H7 (cell line): ENCODE measurements at regions not wholly inside any gene's neighbourhood (a gene's known extent, or its start where the extent isn't known, plus 50 kb on each side); places are given as distances from the start of the nearest gene placed in this dataset.

Source experiments
- DNase-seq: peaks from one replicate; pipeline ENCODE4 v3.0.0; 2012
- H3K27me3 ChIP-seq: 2 replicates; pipeline ENCODE4 v1.6.0; 2011; ENCODE audit warnings: mild to moderate bottlenecking, low read length; ENCODE audit not compliant: control insufficient read depth, insufficient read depth
- H3K36me3 ChIP-seq: replicated peaks from 2 replicates; pipeline ENCODE4 v1.5.1; 2011; ENCODE audit warnings: low read length; ENCODE audit not compliant: control insufficient read depth, insufficient read depth
- H3K4me3 ChIP-seq: 2 replicates; pipeline ENCODE4 v1.5.1; 2011; ENCODE audit warnings: low read depth, mild to moderate bottlenecking, control low read depth, low read length, moderate library complexity; ENCODE audit not compliant: insufficient read depth

GRCh38 chr9:22286661-22287060 lies 160.0 kb upstream of the DMRTA1 start:
- Histone ChIP-seq H3K27me3 (no peaks in the 10 kb centered on the region), H3K4me3 (no peak overlapping the region), H3K36me3 (no peaks in the 10 kb centered on the region)
- no peak for DNase-seq

GRCh38 chr9:22288661-22289060 lies 158.0 kb upstream of the DMRTA1 start:
- no peaks in the 10 kb centered on the region for H3K36me3 ChIP-seq
- DNase-seq, result no peak
- H3K27me3 ChIP-seq, result no peaks in the 10 kb centered on the region
- no peak overlapping the region for H3K4me3 ChIP-seq

- DNase-seq, result peak; percentile 18
- Histone ChIP-seq H3K27me3 (no peaks in the 10 kb centered on the region), H3K36me3 (no peaks in the 10 kb centered on the region), H3K4me3 (no peak overlapping the region)
These were observed 139.5 kb upstream of the DMRTA1 start for GRCh38 chr9:22307013-22307711.

GRCh38 chr9:22308177-22308576 lies 138.4 kb upstream of the DMRTA1 start:
- Histone ChIP-seq H3K27me3 (no peaks in the 10 kb centered on the region), H3K36me3 (no peaks in the 10 kb centered on the region), H3K4me3 (no peak overlapping the region)
- DNase-seq, result no peak

GRCh38 chr9:22316645-22317044 lies 130.0 kb upstream of the DMRTA1 start:
- Histone ChIP-seq H3K4me3 (no peak overlapping the region), H3K36me3 (no peaks in the 10 kb centered on the region), H3K27me3 (no peaks in the 10 kb centered on the region)
- DNase-seq, result no peak

- no peaks in the 10 kb centered on the region for H3K27me3 ChIP-seq
- H3K4me3 ChIP-seq, result no peak overlapping the region
- DNase-seq, result no peak
- H3K36me3 ChIP-seq, result no peaks in the 10 kb centered on the region
These were observed 115.1 kb upstream of the DMRTA1 start for GRCh38 chr9:22331533-22331932.

- Histone ChIP-seq H3K4me3 (no peak overlapping the region), H3K27me3 (no peaks in the 10 kb centered on the region), H3K36me3 (no peaks in the 10 kb centered on the region)
- DNase-seq, result no peak
These were observed 114.4 kb upstream of the DMRTA1 start for GRCh38 chr9:22332202-22332601.

GRCh38 chr9:22337261-22337660 lies 109.4 kb upstream of the DMRTA1 start:
- no peak for DNase-seq

GRCh38 chr9:22342491-22343217 lies 104.0 kb upstream of the DMRTA1 start:
- H3K36me3 ChIP-seq, result no peaks in the 10 kb centered on the region
- no peaks in the 10 kb centered on the region for H3K27me3 ChIP-seq
- no peak for DNase-seq
- no peak overlapping the region for H3K4me3 ChIP-seq

More at GRCh38 chr9:22337261-22337660, 109.4 kb upstream of the DMRTA1 start:
- H3K36me3 ChIP-seq, result no peaks in the 10 kb centered on the region
- H3K4me3 ChIP-seq, result no peak overlapping the region
- no peaks in the 10 kb centered on the region for H3K27me3 ChIP-seq

GRCh38 chr9:22343218-22343611 lies 103.4 kb upstream of the DMRTA1 start:
- Histone ChIP-seq H3K27me3 (no peaks in the 10 kb centered on the region), H3K4me3 (no peak overlapping the region), H3K36me3 (no peaks in the 10 kb centered on the region)
- no peak for DNase-seq

GRCh38 chr9:22354699-22355384 lies 91.8 kb upstream of the DMRTA1 start:
- Histone ChIP-seq H3K4me3 (no peak overlapping the region), H3K36me3 (no peaks in the 10 kb centered on the region), H3K27me3 (no peaks in the 10 kb centered on the region; the same call in 1 of the 2 replicates)
- no peak for DNase-seq

GRCh38 chr9:22356985-22357384 lies 89.6 kb upstream of the DMRTA1 start:
- no peak for DNase-seq
- no peak overlapping the region for H3K4me3 ChIP-seq

GRCh38 chr9:22363421-22363887 lies 83.2 kb upstream of the DMRTA1 start:
- Histone ChIP-seq H3K36me3 (no peaks in the 10 kb centered on the region), H3K27me3 (no peaks in the 10 kb centered on the region), H3K4me3 (no peak overlapping the region)
- no peak for DNase-seq

More at GRCh38 chr9:22356985-22357384, 89.6 kb upstream of the DMRTA1 start:
- Histone ChIP-seq H3K36me3 (no peaks in the 10 kb centered on the region), H3K27me3 (no peaks in the 10 kb centered on the region; the same call in 1 of the 2 replicates)

GRCh38 chr9:22373636-22374035 lies 73.0 kb upstream of the DMRTA1 start:
- Histone ChIP-seq H3K27me3 (no peaks in the 10 kb centered on the region), H3K36me3 (no peaks in the 10 kb centered on the region), H3K4me3 (no peak overlapping the region)
- no peak for DNase-seq

GRCh38 chr9:22374051-22374450 lies 72.6 kb upstream of the DMRTA1 start:
- DNase-seq, result no peak
- Histone ChIP-seq H3K27me3 (no peaks in the 10 kb centered on the region), H3K4me3 (no peak overlapping the region), H3K36me3 (no peaks in the 10 kb centered on the region)
